HG03354 (cell line): ENCODE measurements at regions not wholly inside any gene's neighbourhood (a gene's known extent, or its start where the extent isn't known, plus 50 kb on each side); places are given as distances from the start of the nearest gene placed in this dataset.

ENCODE experiments used
- ATAC-seq: cut with Tn5 transposase; IDR thresholded peaks from one replicate; pipeline ENCODE4 v1.9.1; 2021; ENCODE audit warnings: mild to moderate bottlenecking; ENCODE audit not compliant: unreplicated experiment, poor library complexity, severe bottlenecking

DNA sequence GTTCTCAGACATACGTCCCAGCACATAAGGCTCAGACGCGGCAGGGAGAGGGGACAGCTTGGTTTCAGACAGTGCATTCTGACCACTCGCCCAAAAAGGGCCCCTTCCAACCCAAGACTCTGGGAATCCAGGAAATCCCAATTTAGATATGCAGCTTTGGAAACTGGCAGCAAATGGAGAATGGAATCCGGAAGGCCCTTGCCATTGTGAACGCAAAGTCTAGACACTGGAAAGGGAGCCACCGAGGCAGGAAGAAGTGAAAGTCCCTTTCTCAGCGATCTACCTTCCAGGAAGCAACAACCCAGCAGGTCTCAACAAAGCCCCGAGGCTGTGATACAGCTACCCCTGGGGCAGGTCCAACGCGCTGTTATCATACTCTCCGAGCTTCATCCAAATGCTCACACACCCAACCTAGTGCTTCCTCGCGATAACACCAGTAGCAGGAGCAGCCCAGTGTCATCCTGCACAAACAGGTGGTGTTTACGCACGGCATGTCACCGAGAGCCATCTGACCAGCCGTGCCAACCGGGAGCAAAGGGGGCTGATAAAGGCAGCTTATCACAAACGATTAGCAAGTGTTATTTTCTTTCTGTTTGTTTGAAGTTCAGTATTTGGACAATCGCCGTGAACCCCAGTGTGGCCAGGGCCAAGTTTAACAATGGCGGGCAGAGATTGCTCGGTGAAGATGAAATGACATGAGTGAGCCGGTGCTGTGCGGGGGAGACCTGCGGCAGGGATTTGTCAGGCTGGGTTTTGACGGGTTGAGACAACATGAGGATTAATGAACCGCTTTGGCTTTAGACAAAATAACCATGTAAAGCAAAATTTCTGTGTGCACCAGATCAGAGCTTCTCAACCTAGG lies 240.6 kb downstream of the FOXL1 start:
- no peak for ATAC-seq

DNA sequence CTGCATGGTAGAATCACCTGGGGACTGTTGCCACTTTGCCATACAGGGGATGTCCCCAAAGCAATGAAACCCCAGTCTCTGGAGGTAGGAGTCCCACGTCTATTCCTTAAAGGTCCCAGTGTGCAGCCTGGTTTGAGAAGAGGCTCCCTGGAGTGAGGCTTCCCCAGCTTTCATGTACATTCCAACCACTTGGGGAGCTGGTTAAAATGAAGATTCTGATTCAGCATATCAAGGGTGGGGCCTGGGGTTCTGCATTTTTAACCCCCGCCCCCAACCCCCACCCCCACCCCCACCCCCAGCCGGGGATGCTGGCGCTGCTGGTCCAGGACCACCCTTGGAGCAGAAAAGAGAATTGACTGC lies 241.2 kb downstream of the FOXL1 start:
- no peak for ATAC-seq

DNA sequence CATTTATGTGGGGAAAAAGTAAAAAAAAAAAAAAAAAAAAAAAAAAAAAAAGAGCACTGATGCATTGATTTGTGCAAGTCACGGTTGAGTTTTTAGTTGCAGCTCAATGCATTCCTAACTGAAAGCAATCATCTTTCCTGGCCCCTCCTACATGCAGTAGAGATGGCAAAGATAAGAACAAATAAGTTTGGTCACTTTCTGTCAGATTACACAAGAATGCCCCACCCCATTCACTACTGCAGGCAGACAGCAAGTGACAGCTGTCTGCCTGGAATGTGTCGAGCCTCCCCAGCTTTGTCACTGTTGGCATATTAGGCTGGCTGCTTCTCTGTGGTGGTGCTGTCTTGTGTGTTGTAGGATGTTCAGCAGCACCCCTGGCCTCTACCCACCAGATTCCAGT lies 243.5 kb downstream of the FOXL1 start:
- ATAC-seq: no peak

DNA sequence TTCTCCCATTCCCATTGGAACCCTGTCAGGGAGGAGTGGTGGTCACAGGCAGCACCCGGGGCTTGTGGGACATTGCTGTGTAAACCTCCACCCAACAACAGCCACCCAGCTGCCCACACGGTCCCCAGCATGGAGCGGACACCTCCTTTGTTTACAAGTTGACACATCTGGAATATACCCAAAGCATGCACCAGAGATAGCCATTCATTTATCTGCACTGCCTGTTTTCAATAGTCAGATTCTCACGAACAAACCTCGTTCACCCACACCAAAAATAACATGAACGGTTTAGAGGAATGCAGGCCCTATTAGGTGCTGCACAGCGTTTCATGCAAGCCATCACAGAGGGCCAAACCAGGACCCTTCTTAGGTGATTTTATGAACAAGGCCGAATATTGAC lies 244.8 kb downstream of the FOXL1 start:
- no peak for ATAC-seq

DNA sequence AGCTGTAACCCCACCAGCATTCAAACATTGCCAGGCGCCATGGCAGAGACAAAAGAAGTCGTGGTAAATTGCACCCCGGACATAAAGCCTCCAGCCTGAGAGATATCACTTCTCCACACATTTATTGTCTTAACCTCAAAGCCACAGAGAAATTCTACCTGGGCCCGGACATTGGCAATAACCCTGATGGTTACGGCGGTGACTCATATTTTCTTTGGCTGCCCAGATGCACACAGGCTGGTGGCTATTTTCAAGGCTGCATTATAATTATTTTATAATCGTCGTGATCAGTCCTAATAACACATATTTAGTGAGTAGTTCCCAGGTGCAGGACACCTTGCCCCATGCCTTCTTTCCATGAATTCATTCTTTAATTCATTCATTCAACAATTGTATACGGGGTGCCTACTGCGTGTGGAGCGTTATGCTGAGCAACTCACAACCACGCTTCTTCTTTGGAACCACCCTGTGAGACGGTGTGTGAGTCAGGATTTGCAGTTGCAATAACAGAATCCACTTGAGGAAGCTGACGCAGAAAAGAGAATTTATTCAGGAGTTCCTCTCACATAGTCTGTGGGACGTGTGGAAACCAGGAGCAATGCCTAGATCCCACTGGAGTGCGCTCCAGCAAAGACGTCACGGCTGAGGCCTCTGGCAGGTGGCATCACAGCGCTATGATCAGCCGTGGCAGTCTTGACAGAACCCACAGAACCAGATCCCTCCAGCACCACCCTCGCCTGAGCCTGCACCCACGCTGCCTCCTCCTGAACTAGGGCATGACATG lies 245.7 kb downstream of the FOXL1 start:
- no peak for ATAC-seq

DNA sequence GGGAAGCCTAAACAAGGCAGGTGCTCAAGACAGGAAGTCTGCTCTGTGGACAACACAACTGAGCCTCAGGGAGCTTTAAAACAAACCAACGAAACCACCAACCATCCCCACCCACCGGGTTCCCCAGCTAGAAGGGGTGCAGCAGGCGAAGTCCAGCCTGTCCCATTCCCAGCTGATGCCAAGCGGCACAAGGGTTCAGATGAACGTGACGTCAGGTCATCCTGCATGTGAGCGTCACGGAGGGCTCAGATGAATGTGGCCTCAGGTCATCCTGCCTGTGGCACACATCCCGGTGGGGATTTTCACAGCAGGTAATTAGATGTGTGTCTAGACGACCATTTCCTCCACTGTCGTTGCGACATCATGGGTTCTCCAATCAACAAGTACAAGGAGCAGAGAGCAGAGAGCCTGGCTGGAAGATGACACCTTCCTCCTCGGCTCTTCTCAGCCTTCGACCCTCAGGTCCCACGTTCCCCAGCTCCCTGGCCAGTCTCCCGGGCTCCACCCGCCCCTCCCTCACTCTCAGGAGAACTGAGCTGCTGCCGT lies 246.5 kb downstream of the FOXL1 start:
- ATAC-seq: no peak

DNA sequence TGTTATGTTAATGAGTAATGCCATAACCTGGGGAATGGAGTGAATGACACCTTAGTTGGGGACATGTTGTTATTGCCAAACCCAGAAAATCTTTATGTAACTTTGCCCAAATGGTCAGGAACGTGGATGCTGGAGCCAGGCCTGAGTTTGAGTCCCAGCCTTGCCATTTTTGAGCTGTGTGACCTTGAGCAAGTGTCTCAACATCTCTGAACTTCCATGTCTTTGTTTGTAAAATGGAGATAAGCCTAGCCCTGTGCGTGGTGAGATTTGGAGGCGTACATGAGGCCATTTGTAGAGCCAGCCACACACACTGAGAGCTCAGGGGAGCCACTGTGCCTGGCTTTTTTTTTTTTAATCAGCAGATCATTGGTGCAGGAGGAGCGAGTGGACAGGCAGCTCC lies 247.3 kb downstream of the FOXL1 start:
- no peak for ATAC-seq

DNA sequence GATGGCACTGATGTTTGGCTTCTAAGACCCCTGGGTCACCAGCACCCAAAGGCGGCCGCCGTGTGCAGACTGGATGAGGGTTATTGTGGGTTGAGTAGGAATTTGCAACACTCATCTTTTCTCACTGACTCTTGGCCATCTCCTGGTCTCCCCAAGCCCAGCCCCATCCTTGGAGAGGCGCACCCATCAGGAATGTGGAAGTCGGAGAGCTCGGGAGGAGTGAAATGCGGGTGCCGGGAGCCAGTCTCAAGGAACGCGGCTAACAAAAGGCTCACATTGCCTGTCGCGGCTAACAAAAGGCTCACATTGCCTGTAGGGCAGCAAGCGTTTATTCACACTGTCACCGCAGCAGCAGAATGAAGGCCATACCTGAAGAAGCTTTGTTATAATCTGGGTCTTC lies 248.6 kb downstream of the FOXL1 start:
- ATAC-seq: no peak

DNA sequence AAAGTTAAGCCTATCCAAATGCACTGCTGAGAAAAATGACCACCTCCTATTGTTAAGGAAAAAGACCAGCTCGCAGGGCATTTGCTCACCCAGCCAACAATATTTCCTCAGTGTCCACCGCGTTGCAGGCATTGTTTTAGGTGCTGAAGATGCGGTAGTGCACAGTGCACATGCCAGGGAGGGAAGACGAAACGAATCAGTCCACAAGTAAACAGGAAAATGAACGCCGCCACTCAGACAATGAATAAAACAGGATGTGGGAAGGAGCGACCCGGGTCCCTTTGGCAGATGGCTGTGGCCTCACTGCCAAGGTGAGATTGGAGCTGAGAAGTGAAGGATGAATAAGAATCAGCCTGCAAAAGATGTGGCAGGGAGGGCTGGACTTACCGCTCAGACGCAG lies 249.2 kb downstream of the FOXL1 start:
- ATAC-seq: no peak

DNA sequence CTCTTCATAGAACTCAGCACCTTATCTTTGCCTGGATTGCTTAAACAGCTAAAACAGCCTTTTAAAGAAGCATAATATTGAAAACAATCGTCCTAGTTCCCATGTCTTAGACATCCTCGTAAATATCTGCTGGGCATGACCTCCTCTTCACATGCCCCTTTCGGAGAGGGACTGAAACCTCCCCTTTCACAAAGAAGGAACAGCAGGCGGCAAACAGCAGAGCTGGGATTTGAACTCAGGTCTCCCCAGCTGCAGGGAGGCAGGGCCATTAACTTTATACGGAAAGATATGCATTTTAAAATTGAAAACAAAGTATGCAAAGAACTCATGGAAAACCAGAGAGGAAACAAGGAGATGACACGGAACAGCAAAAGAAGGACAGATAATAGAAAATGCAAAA lies 249.9 kb downstream of the FOXL1 start:
- ATAC-seq: no peak

DNA sequence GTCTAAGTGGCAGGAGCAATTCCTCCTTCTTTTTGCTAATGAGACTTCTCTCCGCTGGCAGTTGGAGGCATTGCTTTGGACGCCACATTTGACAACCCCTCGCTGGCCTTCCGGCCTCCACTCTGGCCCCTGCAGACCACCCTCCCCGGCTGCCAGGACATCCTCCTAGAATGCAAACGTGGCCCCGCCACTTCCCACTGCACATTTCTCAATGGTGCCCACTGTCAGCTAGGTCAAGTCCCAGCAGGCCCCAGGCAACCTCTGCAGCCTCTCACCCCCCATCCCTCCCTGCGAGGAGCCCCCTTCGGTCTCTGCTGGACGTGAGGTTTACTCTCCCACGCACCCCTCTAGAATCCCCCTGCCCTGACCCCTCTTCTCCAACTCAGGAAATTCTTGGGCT lies 250.3 kb downstream of the FOXL1 start:
- no peak for ATAC-seq

DNA sequence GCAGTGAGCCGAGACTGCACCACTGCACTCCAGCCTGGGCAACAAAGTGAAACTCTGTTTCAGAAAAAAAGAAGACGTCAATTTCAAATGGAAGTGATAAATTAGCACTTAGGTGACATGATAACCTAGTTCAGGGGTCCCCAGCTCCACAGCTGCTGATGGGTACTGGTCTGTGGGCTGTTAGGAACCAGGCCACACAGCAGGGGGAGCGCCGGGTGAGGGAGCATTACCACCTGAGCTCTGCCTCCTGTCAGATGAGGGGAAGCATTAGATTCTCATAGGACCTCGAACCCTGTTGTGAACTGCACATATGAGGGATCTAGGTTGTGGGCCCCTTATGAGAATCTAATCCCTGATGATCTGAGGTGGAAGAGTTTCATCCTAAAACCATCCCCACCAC lies 253.0 kb downstream of the FOXL1 start:
- ATAC-seq: no peak

DNA sequence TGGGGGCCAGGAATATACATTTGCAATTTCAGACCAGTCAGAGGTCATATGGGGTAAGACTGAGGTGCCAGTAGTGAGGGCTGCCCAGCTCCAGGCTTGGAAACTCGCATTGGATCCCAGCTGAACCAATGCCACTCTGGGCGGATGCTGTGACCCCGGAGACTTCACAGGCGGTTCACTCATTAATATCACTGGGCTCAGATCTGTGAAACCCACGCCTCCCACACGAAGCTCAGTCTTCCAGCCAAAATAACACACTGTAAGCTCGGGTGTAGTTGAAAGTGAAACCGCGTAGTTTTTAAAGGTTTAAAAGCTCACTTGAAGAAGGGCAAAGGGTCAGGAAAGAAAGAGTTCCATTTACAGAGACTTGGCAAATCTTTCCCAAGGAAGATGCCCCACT lies 254.8 kb downstream of the FOXL1 start:
- no peak for ATAC-seq

DNA sequence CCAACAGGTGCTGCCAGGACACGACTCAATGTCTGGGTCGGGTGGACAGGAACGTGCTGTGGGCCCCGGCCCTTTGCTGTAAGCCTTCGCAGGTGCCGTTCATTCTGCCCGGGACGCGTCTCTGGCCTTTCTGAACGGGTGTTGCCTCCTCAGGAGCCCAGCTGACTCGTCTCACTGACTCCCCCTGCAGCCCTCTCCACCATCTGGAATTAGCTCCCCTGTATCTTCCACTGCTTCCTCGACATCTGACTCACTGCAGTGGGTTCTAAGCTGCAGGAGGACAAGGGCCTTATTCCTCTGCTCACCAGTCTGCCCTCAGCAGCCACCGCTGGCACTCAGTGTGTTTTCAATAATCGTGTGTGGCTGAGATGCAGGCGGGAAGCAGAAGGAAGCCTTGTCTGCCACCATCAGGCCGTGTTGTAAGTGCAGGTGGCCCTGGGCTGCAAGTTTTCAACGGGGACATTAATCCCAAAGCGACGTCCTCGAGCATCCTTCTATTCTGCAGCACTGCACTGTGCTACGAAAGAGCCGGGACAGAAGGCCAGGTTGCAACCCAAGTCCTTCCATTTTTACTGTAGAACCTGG lies 256.2 kb downstream of the FOXL1 start:
- no peak for ATAC-seq

DNA sequence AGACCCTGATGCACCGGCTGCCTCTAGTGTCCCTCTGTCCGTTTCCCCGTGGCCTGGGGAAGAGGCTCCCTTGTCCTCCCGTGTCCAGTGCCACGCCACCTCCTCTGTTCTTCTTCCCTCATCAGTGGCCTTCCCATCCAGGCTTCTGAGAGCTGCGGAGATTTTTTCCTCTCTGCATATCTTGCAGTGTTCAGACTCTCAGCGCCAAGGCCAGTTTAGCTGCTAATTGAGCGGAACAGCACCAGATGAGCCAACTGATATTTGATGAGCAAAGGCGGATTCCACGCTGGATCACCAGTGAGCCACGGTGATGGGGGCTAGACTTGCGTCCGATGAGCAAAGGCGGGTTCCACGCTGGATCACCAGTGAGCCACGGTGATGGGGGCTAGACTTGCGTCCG lies 257.6 kb downstream of the FOXL1 start:
- ATAC-seq: no peak

DNA sequence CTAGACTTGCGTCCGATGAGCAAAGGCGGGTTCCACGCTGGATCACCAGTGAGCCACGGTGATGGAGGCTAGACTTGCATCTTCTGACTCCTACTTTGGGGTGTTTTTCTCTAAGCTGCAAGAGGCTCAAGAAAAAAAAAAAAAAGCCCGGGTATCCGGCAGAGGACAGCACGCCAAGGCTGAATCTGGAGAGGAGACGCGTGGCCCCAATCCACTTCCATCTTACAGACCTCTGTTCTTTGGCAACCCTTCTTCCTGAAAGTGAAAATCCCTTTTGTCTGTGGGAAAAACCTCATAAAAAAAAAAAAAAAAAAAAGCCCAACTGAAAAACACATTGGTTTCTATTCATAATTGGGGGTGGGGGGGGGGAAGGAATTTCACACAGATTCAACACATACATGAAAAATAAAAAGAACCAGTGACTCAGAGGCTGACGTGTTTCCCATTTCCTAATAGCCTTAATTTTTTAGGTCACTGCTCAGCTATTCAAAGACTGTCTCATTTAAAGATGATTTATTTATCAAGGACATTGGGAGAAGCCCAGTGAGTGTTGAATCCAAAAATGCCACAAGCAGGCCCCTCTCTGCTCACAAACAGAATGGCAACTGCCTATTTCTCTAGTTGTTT lies 258.3 kb downstream of the FOXL1 start:
- ATAC-seq: no peak

DNA sequence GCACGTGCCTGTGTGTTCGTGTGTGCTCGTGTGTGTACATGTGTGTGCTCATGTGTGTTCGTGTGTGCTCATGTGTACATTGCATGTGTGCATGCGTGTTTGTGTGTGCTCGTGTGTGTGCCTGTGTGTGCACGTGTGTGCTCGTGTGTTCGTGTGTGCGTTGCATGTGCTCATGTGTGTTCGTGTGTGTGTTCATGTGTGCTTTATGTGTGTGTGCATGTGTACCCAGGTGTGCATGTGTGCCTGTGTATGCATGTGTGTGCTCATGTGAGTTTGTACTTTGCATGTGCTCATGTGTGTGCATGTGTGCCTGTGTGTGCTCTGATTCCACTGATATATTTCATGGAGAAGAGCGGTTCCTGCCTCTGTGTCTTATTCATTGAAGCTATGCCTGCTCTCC lies 265.5 kb downstream of the FOXL1 start:
- no peak for ATAC-seq

DNA sequence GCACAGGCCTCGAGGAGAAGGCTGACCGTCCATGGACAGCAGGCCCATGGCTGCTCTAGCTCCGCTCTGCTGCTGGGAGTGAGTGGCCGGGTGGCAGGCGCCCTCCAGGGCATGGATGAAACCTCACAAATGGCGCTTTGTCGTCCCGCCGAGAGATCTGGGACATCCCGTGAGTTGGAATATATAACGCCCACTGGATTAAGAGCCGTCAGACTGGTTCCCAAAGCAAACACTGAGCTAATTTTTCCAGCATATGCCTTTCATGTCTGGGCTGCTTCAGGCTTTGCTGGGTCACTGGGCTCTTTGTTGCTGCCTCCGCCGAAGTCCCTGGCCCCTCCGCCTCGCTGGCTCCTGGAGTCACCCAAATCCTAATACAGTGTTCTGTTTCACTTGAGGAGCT lies 266.3 kb downstream of the FOXL1 start:
- no peak for ATAC-seq

DNA sequence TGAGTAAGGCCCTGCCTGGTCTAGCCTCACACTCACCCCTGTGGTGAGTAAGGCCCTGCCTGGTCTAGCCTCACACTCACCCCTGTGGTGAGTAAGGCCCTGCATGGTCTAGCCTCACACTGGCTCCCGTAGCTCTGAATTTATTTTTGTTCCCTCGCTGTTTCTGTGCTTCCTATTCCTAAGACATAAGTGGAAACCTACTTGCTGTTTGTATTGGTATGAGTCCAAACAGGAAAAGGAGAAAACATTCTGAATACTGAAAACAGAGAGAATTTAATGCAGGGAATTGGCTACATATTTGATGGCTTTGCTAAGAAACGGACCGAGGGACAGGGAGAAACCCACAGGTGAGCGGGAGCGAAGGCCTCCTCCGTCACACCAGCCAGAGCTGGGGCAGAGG lies 267.8 kb downstream of the FOXL1 start:
- ATAC-seq: no peak

DNA sequence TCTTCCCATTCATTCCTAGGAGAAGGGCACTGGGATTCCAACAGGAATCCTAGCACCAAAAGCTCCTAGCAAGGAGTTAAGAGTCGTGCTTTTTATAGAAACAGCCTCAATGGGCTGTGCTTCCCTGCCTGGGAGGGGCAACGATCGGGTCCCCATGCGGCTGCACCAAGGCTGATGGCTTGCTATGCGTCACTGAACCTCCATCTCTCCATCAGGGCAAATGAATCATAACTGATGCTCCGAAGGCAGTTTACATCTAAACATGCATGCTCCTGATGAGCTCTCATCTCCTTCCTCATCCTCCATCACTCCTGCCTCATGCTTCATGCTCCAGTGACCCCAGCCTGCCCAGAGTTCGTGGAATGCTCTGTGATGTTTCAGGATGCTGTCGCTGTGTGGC lies 270.5 kb downstream of the FOXL1 start:
- no peak for ATAC-seq
